CD4-positive, alpha-beta T cell (primary cell): ENCODE measurements at regions not wholly inside any gene's neighbourhood (a gene's known extent, or its start where the extent isn't known, plus 50 kb on each side); places are given as distances from the start of the nearest gene placed in this dataset.

Experiments
- ATAC-seq: fragments of 200-7000 bp; cut with Tn5 transposase; one replicate; pipeline ENCODE4 v1.10.0; 2022; ENCODE audit warnings: mild to moderate bottlenecking; ENCODE audit not compliant: poor library complexity
- CTCF ChIA-PET: fragments of 350-600 bp; sonication (Branson Sonifier 250); formaldehyde crosslinking; loops from one replicate; lab custom pipeline; 2021; ENCODE audit warnings: antibody characterized with exemption, inconsistent platforms; lab: Charles Lee
- POLR2A ChIA-PET: fragments of 350-600 bp; sonication (Branson Sonifier 250); formaldehyde crosslinking; loops from one replicate; lab custom pipeline; 2021; ENCODE audit warnings: antibody characterized with exemption, inconsistent platforms; lab: Charles Lee
- DNase-seq, 14 experiments: peaks; one replicate each; pipeline ENCODE4 v3.0.0-alpha.2; 2013 to 2020; ENCODE audit warnings: mixed read lengths in 2 of 14
- H3K27ac ChIP-seq, 2 donors: one replicate each; pipeline versions ENCODE4 v1.5.1 to v1.7.0; 2013; ENCODE audit warnings: low read length in 2 of 2, low read depth in 1 of 2, mild to moderate bottlenecking in 1 of 2
- H3K27me3 ChIP-seq, 2 experiments: 1 replicate in 1 of 2; 2 replicates in 1 of 2; pipeline versions ENCODE4 v1.6.1 to v1.7.0; 2013; ENCODE audit warnings: low read length in 2 of 2, control low read depth in 1 of 2, mild to moderate bottlenecking in 1 of 2, moderate library complexity in 1 of 2; ENCODE audit not compliant: insufficient read depth in 2 of 2, control insufficient read depth in 1 of 2
- H3K36me3 ChIP-seq: one replicate; pipeline ENCODE4 v1.6.1; 2013; ENCODE audit warnings: low read length, control low read depth; ENCODE audit not compliant: insufficient read depth
- H3K4me1 ChIP-seq: one replicate; pipeline ENCODE4 v1.6.1; 2013; ENCODE audit warnings: low read length, control low read depth; ENCODE audit not compliant: insufficient read depth
- H3K4me3 ChIP-seq: one replicate; pipeline ENCODE4 v1.5.1; 2013; ENCODE audit warnings: mild to moderate bottlenecking, low read length, moderate library complexity
- H3K9me3 ChIP-seq, 2 experiments: 1 replicate in 1 of 2; 2 replicates in 1 of 2; pipeline versions ENCODE4 v1.6.1 to v1.7.0; 2013; ENCODE audit warnings: low read length in 2 of 2, mild to moderate bottlenecking in 2 of 2, control low read depth in 1 of 2, moderate library complexity in 1 of 2; ENCODE audit not compliant: control insufficient read depth in 1 of 2, insufficient read depth in 1 of 2
- H3K27ac Mint-ChIP-seq: one replicate; pipeline ENCODE4 v1.8.0; 2020; ENCODE audit warnings: mixed read lengths
- H3K27me3 Mint-ChIP-seq: one replicate; pipeline ENCODE4 v1.8.0; 2021; ENCODE audit warnings: mixed read lengths
- H3K36me3 Mint-ChIP-seq: one replicate; pipeline ENCODE4 v1.8.0; 2021; ENCODE audit warnings: low read depth, mixed read lengths
- H3K4me1 Mint-ChIP-seq: one replicate; pipeline ENCODE4 v1.8.0; 2021; ENCODE audit warnings: low read depth, mixed read lengths
- H3K4me3 Mint-ChIP-seq: one replicate; pipeline ENCODE4 v1.8.0; 2020; ENCODE audit warnings: mild to moderate bottlenecking, mixed read lengths
- H3K9me3 Mint-ChIP-seq: one replicate; pipeline ENCODE4 v1.8.0; 2020; ENCODE audit warnings: mixed read lengths
- CTCF ChIP-seq: fragments of 200-600 bp; IDR thresholded peaks from one replicate; pipeline ENCODE4 v1.8.0; 2022; ENCODE audit warnings: antibody characterized with exemption, mild to moderate bottlenecking
- intact Hi-C, 2 experiments: fragments of 100-400 bp; cut with DNase I in 1 of 2; cut with micrococcal nuclease in 1 of 2; formaldehyde crosslinking; loops; one replicate each; pipeline versions ENCODE4 v1.15.1 to v1.9.0; 2023 to 2025; cut with DNase I, micrococcal nuclease

GRCh38 chr2:66122516-66122915, 312.4 kb upstream of the MEIS1 start:
- no peak overlapping the region for H3K4me3 Mint-ChIP-seq
- Histone ChIP-seq H3K4me3 (no peak overlapping the region), H3K4me1 (no peaks in the 10 kb centered on the region), H3K27me3 (no peaks in the 10 kb centered on the region), H3K27ac (no peak overlapping the region), H3K36me3 (no peaks in the 10 kb centered on the region), H3K9me3 (peaks cover 0 to under 1% of the 10 kb centered on the region in 2 experiments)
- ChIA-PET POLR2A (no interaction called here), CTCF (no interaction called here)
- intact Hi-C loops = no loop called here
- no peak for ATAC-seq
- no peaks in the 10 kb centered on the region for H3K36me3 Mint-ChIP-seq
- peaks cover 9% of the 10 kb centered on the region for H3K9me3 Mint-ChIP-seq
- H3K27me3 Mint-ChIP-seq = no peaks in the 10 kb centered on the region
- no peak for TF ChIP-seq CTCF
- no peaks in the 10 kb centered on the region for H3K4me1 Mint-ChIP-seq
- no peak overlapping the region for H3K27ac Mint-ChIP-seq
- no peak for DNase-seq

GRCh38 chr2:66121946-66122345, 313.0 kb upstream of the MEIS1 start:
- ChIA-PET CTCF (no interaction called here), POLR2A (no interaction called here)
- no peak overlapping the region for H3K4me3 ChIP-seq
- Mint-ChIP-seq H3K4me3 (no peak overlapping the region), H3K27ac (no peak overlapping the region), H3K36me3 (no peaks in the 10 kb centered on the region), H3K4me1 (no peaks in the 10 kb centered on the region), H3K27me3 (no peaks in the 10 kb centered on the region), H3K9me3 (peaks cover 9% of the 10 kb centered on the region)
- no peak overlapping the region for H3K27ac ChIP-seq
- DNase-seq = no peak
- no peak for TF ChIP-seq CTCF
- H3K9me3 ChIP-seq = no peaks in the 10 kb centered on the region
- intact Hi-C loops = no loop called here
- ATAC-seq = no peak
- H3K4me1 ChIP-seq = no peaks in the 10 kb centered on the region
- no peaks in the 10 kb centered on the region for H3K27me3 ChIP-seq
- no peaks in the 10 kb centered on the region for H3K36me3 ChIP-seq

- H3K27me3 Mint-ChIP-seq = no peaks in the 10 kb centered on the region
- POLR2A ChIA-PET = no interaction called here
- H3K27me3 ChIP-seq = no peaks in the 10 kb centered on the region
- H3K4me1 ChIP-seq = no peaks in the 10 kb centered on the region
- CTCF ChIA-PET = no interaction called here
- peaks cover 5% of the 10 kb centered on the region for H3K9me3 Mint-ChIP-seq
- H3K4me1 Mint-ChIP-seq = no peaks in the 10 kb centered on the region
- H3K36me3 Mint-ChIP-seq = no peaks in the 10 kb centered on the region
- H3K4me3 ChIP-seq = no peak overlapping the region
- H3K27ac ChIP-seq = no peak overlapping the region
- no peak for TF ChIP-seq CTCF
- H3K27ac Mint-ChIP-seq = no peak overlapping the region
- H3K36me3 ChIP-seq = no peaks in the 10 kb centered on the region
- no peaks in the 10 kb centered on the region for H3K9me3 ChIP-seq
- ATAC-seq = no peak
- no peak overlapping the region for H3K4me3 Mint-ChIP-seq
- DNase-seq = no peak
- intact Hi-C loops = no loop called here
These were observed 320.8 kb upstream of the MEIS1 start for GRCh38 chr2:66113988-66114625.
